B cell (primary cell): ENCODE measurements at regions not wholly inside any gene's neighbourhood (a gene's known extent, or its start where the extent isn't known, plus 50 kb on each side); places are given as distances from the start of the nearest gene placed in this dataset.

Experiments used
- ATAC-seq: fragments of 200-7000 bp; cut with Tn5 transposase; one replicate; pipeline ENCODE4 v1.10.0; 2021; ENCODE audit warnings: low read depth, mild to moderate bottlenecking, moderate number of reproducible peaks, moderate library complexity
- CTCF ChIA-PET: fragments of 350-600 bp; sonication (Branson Sonifier 250); formaldehyde crosslinking; loops from one replicate; lab custom pipeline; 2021; ENCODE audit warnings: antibody characterized with exemption, inconsistent platforms; lab: Charles Lee
- POLR2A ChIA-PET: fragments of 350-600 bp; sonication (Branson Sonifier 250); formaldehyde crosslinking; loops from one replicate; lab custom pipeline; 2021; ENCODE audit warnings: antibody characterized with exemption; lab: Charles Lee
- DNase-seq: peaks from one replicate; pipeline ENCODE4 v3.0.0; 2013
- H2AFZ ChIP-seq: 2 replicates; pipeline ENCODE4 v1.6.1; 2012; ENCODE audit warnings: mild to moderate bottlenecking, low read depth, low read length; ENCODE audit not compliant: insufficient read depth, poor library complexity, severe bottlenecking
- H3K27ac ChIP-seq, 2 donors: 1 replicate in 1 of 2; 2 replicates in 1 of 2; pipeline ENCODE4 v1.5.1; 2012 to 2013; ENCODE audit warnings: low read length in 2 of 2, mild to moderate bottlenecking in 2 of 2, moderate library complexity in 1 of 2
- H3K27me3 ChIP-seq, 4 experiments: fragments of 200-600 bp in 1 of 4; sonication (generic) in 1 of 4; replicated peaks in 1 of 4; 1 replicate in 2 of 4; 2 replicates in 2 of 4; pipeline versions ENCODE4 v1.6.1 to v1.7.0; 2013 to 2016; ENCODE audit warnings: low read length in 3 of 4, mild to moderate bottlenecking in 2 of 4, mixed read lengths in 1 of 4, moderate library complexity in 1 of 4; ENCODE audit not compliant: insufficient read depth in 4 of 4, control insufficient read depth in 3 of 4; ENCODE audit errors: control extremely low read depth in 1 of 4
- H3K36me3 ChIP-seq, 2 experiments: replicated peaks in 1 of 2; 1 replicate in 1 of 2; 2 replicates in 1 of 2; pipeline versions ENCODE4 v1.6.1 to v1.7.1; 2013; ENCODE audit warnings: low read length in 1 of 2; ENCODE audit not compliant: insufficient read depth in 2 of 2, control insufficient read depth in 1 of 2; ENCODE audit errors: control extremely low read depth in 1 of 2, extremely low read depth in 1 of 2
- H3K4me1 ChIP-seq, 2 donors: fragments of 200-600 bp in 1 of 2; sonication (generic) in 1 of 2; 1 replicate in 1 of 2; 2 replicates in 1 of 2; pipeline versions ENCODE4 v1.5.1 to v1.6.1; 2013 to 2017; ENCODE audit warnings: low read length in 2 of 2; ENCODE audit not compliant: control insufficient read depth in 2 of 2, insufficient read depth in 2 of 2
- H3K4me2 ChIP-seq: replicated peaks from 2 replicates; pipeline ENCODE3; 2012; ENCODE audit warnings: mild to moderate bottlenecking, low read depth, low read length; ENCODE audit not compliant: poor library complexity, severe bottlenecking
- H3K4me3 ChIP-seq, 5 experiments: fragments of 200-600 bp in 1 of 5; sonication (generic) in 1 of 5; 1 replicate in 3 of 5; 2 replicates in 2 of 5; pipeline versions ENCODE4 v1.5.1 to v1.7.0; 2011 to 2016; ENCODE audit warnings: low read length in 4 of 5, mild to moderate bottlenecking in 4 of 5, low read depth in 2 of 5, control low read depth in 1 of 5, moderate library complexity in 1 of 5; ENCODE audit not compliant: insufficient read depth in 1 of 5; ENCODE audit errors: control extremely low read depth in 1 of 5, extremely low read depth in 1 of 5
- H3K79me2 ChIP-seq: fragments of 200-600 bp; sonication (generic); one replicate; pipeline ENCODE4 v1.6.0; 2016; ENCODE audit warnings: low read length; ENCODE audit not compliant: control insufficient read depth, insufficient read depth
- H3K9ac ChIP-seq: fragments of 200-600 bp; sonication (generic); 2 replicates; pipeline ENCODE4 v1.6.1; 2017; ENCODE audit warnings: mild to moderate bottlenecking, low read length, moderate library complexity
- H3K9me3 ChIP-seq, 3 donors: one replicate each; pipeline versions ENCODE4 v1.6.1 to v1.7.1; 2013; ENCODE audit warnings: low read length in 2 of 3; ENCODE audit not compliant: control insufficient read depth in 2 of 3, insufficient read depth in 1 of 3; ENCODE audit errors: control extremely low read depth in 1 of 3
- H4K20me1 ChIP-seq: 2 replicates; pipeline ENCODE4 v1.6.0; 2012; ENCODE audit warnings: mild to moderate bottlenecking, low read length; ENCODE audit not compliant: insufficient read depth, control insufficient read depth, poor library complexity, severe bottlenecking
- H3K27ac Mint-ChIP-seq: one replicate; pipeline ENCODE4 v1.8.0; 2021; ENCODE audit warnings: mixed read lengths
- H3K27me3 Mint-ChIP-seq: one replicate; pipeline ENCODE4 v1.8.0; 2021; ENCODE audit warnings: mixed read lengths
- H3K4me1 Mint-ChIP-seq: one replicate; pipeline ENCODE4 v1.8.0; 2021; ENCODE audit warnings: mixed read lengths
- H3K4me3 Mint-ChIP-seq: one replicate; pipeline ENCODE4 v1.8.0; 2021; ENCODE audit warnings: mixed read lengths
- H3K9me3 Mint-ChIP-seq: one replicate; pipeline ENCODE4 v1.8.0; 2022; ENCODE audit warnings: mixed read lengths; ENCODE audit not compliant: insufficient read depth
- EZH2 ChIP-seq: IDR thresholded peaks from 2 replicates; pipeline ENCODE4 v1.6.1; 2012; ENCODE audit warnings: borderline replicate concordance, low read depth, mild to moderate bottlenecking, moderate library complexity, low read length; ENCODE audit not compliant: insufficient read depth, poor library complexity, severe bottlenecking
- WGBS: methylation state at CpG from one replicate; pipeline ENCODE4 v1.1.5; 2013; ENCODE audit warnings: missing lambda C conversion rate; ENCODE audit not compliant: insufficient coverage; 5-methylcytosine and 5-hydroxymethylcytosine counted together
- intact Hi-C: fragments of 100-400 bp; cut with micrococcal nuclease; formaldehyde crosslinking; loops from one replicate; pipeline ENCODE4 v1.10.0; 2022
- TF ChIP-seq, protein P1 (sequence below): fragments of 200-600 bp; IDR thresholded peaks from one replicate; pipeline ENCODE4 v1.8.0; 2022; ENCODE audit warnings: antibody characterized with exemption, mild to moderate bottlenecking

DNA sequence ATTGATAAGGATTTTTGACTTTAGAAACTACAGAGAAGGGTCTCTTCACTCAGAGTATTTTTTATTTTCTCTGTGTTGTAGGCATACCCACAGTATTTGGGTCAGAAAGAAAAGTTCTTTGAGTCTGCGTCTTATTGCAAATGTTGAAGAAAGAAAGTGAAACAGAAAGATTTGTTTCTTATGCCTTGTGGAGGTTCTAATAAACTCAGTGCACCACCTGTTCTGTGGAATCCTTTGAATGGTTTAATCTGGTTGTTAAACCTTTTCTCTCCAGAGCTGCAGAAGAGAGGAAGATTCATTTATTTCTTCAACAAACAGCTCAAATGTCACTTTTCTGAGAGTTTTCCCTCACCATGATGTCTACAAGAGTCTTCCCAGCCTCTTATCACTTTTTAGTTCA lies 146.6 kb upstream of the PLEKHG7 start:
- Histone ChIP-seq H3K9ac (peak overlapping the region; percentile 33), H3K9me3 (peaks cover 0 to 4% (median 0%) of the 10 kb centered on the region in 3 donors), H3K27ac (peak overlapping the region; percentile 72 to 73), H3K4me1 (peaks cover 57 to 65% of the 10 kb centered on the region in 2 donors), H4K20me1 (no peaks in the 10 kb centered on the region), H2AFZ (peak overlapping the region; percentile 73), H3K36me3 (no peaks in the 10 kb centered on the region), H3K27me3 (no peaks in the 10 kb centered on the region), H3K4me3 (peak overlapping the region in 3 of 5 experiments; percentile 28 to 50 (median 33)), H3K4me2 (peak overlapping the region; percentile 59), H3K79me2 (peaks cover 4% of the 10 kb centered on the region)
- no peaks in the 10 kb centered on the region for H3K9me3 Mint-ChIP-seq
- ATAC-seq, result peak; percentile 59
- 0% methylated on average over 1 of the region's 1 CpG for WGBS
- CTCF ChIA-PET, result interaction anchor here (0.9 to 1.9 kb wide), 3 partner anchors 12 to 70 kb away, joined by 4 to 6 read pairs (median 5); no protein-coding TSS in a partner anchor
- intact Hi-C loops, result loop anchor here (5.0 kb wide), 3 partner anchors 54 to 109 kb away; no protein-coding TSS in a partner anchor
- H3K4me3 Mint-ChIP-seq, result peak overlapping the region; percentile 71
- H3K27ac Mint-ChIP-seq, result peak overlapping the region; percentile 86
- no peaks in the 10 kb centered on the region for H3K27me3 Mint-ChIP-seq
- peaks cover 61% of the 10 kb centered on the region for H3K4me1 Mint-ChIP-seq
- no peak for TF ChIP-seq EZH2
- TF ChIP-seq, protein P1, sequence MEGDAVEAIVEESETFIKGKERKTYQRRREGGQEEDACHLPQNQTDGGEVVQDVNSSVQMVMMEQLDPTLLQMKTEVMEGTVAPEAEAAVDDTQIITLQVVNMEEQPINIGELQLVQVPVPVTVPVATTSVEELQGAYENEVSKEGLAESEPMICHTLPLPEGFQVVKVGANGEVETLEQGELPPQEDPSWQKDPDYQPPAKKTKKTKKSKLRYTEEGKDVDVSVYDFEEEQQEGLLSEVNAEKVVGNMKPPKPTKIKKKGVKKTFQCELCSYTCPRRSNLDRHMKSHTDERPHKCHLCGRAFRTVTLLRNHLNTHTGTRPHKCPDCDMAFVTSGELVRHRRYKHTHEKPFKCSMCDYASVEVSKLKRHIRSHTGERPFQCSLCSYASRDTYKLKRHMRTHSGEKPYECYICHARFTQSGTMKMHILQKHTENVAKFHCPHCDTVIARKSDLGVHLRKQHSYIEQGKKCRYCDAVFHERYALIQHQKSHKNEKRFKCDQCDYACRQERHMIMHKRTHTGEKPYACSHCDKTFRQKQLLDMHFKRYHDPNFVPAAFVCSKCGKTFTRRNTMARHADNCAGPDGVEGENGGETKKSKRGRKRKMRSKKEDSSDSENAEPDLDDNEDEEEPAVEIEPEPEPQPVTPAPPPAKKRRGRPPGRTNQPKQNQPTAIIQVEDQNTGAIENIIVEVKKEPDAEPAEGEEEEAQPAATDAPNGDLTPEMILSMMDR, result no peak
- POLR2A ChIA-PET, result interaction anchor here (0.7 to 1.3 kb wide), 2 partner anchors 16 to 415 kb away, joined by 4 to 5 read pairs; no protein-coding TSS in a partner anchor
- DNase-seq, result peak; percentile 61
